ENCODE measurements at regions not wholly inside any gene's neighbourhood (a gene's known extent, or its start where the extent isn't known, plus 50 kb on each side); places are given as distances from the start of the nearest gene placed in this dataset.

- TF ChIP-seq TRIM28 (IDR thresholded peaks at IDR 0.05; ENCODE audit: borderline replicate concordance, low read length) (no peak), ZNF639 (tag by site-specific recombination; IDR thresholded peaks at IDR 0.05) (no peak), ZFP41 (tag by site-specific recombination; IDR thresholded peaks at IDR 0.05; ENCODE audit: borderline replicate concordance) (no peak), YY1 (tag by site-specific recombination; IDR thresholded peaks at IDR 0.05) (no peak)
Observed at GRCh38 chr20:12502443-12502842, 506.3 kb upstream of the SPTLC3 start (continued).

- no peak for TF ChIP-seq ZNF621 (tag by site-specific recombination; IDR thresholded peaks at IDR 0.05)
- Histone ChIP-seq H3K4me3 (ENCODE audit: low read depth, low read length) (no peak overlapping the region), H3K9me3 (ENCODE audit: control insufficient read depth, insufficient read depth, low read depth, low read length) (no peaks in the 10 kb centered on the region), H3K27ac (ENCODE audit: extremely low read depth, low read depth, low read length) (no peak overlapping the region), H3K4me1 (ENCODE audit: control insufficient read depth, insufficient read depth, low read length) (no peaks in the 10 kb centered on the region), H3K36me3 (ENCODE audit: control insufficient read depth in 2 of 2, insufficient read depth in 1 of 2, low read length in 2 of 2) (no peaks in the 10 kb centered on the region)
- POLR2A ChIA-PET: no interaction called here
- CTCF ChIA-PET: no interaction called here
Observed at GRCh38 chr20:12504779-12505178, 504.0 kb upstream of the SPTLC3 start.

- no peaks in the 10 kb centered on the region for H3K4me1 ChIP-seq (ENCODE audit: control insufficient read depth, insufficient read depth, low read length)
- no peak for TF ChIP-seq ZNF560 (tag by site-specific recombination; IDR thresholded peaks at IDR 0.05; ENCODE audit: borderline replicate concordance)
- TF ChIP-seq ATF2 (tag by site-specific recombination; IDR thresholded peaks at IDR 0.05; ENCODE audit: low read depth): 0 out of 2 replicates have a peak, but pooled peaks have one; percentile 11
- no peak for TF ChIP-seq ZBTB21 (tag by site-specific recombination; IDR thresholded peaks at IDR 0.05)
- no peaks in the 10 kb centered on the region for H3K9me3 ChIP-seq (ENCODE audit: control insufficient read depth, insufficient read depth, low read depth, low read length)
- POLR2A ChIA-PET: no interaction called here
- no peaks in the 10 kb centered on the region for H3K36me3 ChIP-seq (ENCODE audit: control insufficient read depth in 2 of 2, insufficient read depth in 1 of 2, low read length in 2 of 2)
- CTCF ChIA-PET: no interaction called here
- H3K4me3 ChIP-seq (ENCODE audit: low read depth, low read length): no peak overlapping the region
- H3K27ac ChIP-seq (ENCODE audit: extremely low read depth, low read depth, low read length): no peak overlapping the region
Observed at GRCh38 chr20:12511499-12511898, 497.3 kb upstream of the SPTLC3 start.

GRCh38 chr20:12512755-12513154, 496.0 kb upstream of the SPTLC3 start:
- POLR2A ChIA-PET: no interaction called here
- CTCF ChIA-PET: no interaction called here
- Histone ChIP-seq H3K27ac (ENCODE audit: extremely low read depth, low read depth, low read length) (no peak overlapping the region), H3K36me3 (ENCODE audit: control insufficient read depth in 2 of 2, insufficient read depth in 1 of 2, low read length in 2 of 2) (no peaks in the 10 kb centered on the region), H3K4me3 (ENCODE audit: low read depth, low read length) (no peak overlapping the region), H3K9me3 (ENCODE audit: control insufficient read depth, insufficient read depth, low read depth, low read length) (no peaks in the 10 kb centered on the region), H3K4me1 (ENCODE audit: control insufficient read depth, insufficient read depth, low read length) (no peaks in the 10 kb centered on the region)
- TF ChIP-seq GFI1B (tag by site-specific recombination; IDR thresholded peaks at IDR 0.05): no peak

GRCh38 chr20:12528104-12528503, 480.7 kb upstream of the SPTLC3 start:
- Histone ChIP-seq H3K27ac (ENCODE audit: extremely low read depth, low read depth, low read length) (no peak overlapping the region), H3K9me3 (ENCODE audit: control insufficient read depth, insufficient read depth, low read depth, low read length) (no peaks in the 10 kb centered on the region), H3K4me1 (ENCODE audit: control insufficient read depth, insufficient read depth, low read length) (no peaks in the 10 kb centered on the region), H3K36me3 (ENCODE audit: control insufficient read depth in 2 of 2, insufficient read depth in 1 of 2, low read length in 2 of 2) (no peaks in the 10 kb centered on the region), H3K4me3 (ENCODE audit: low read depth, low read length) (no peak overlapping the region)
- POLR2A ChIA-PET: no interaction called here
- CTCF ChIA-PET: no interaction called here
- TF ChIP-seq ZSCAN5A (tag by site-specific recombination; IDR thresholded peaks at IDR 0.05) (no peak), BCL6B (tag by site-specific recombination; IDR thresholded peaks at IDR 0.05) (no peak), ZNF248 (tag by site-specific recombination; IDR thresholded peaks at IDR 0.05) (no peak), ZBTB10 (tag by site-specific recombination; IDR thresholded peaks at IDR 0.05) (no peak), ZNF223 (tag by site-specific recombination; IDR thresholded peaks at IDR 0.05) (no peak), ZNF785 (tag by site-specific recombination; IDR thresholded peaks at IDR 0.05) (no peak), KLF10 (tag by site-specific recombination; IDR thresholded peaks at IDR 0.05) (no peak), ZNF624 (tag by site-specific recombination; IDR thresholded peaks at IDR 0.05) (no peak), ZNF548 (tag by site-specific recombination; IDR thresholded peaks at IDR 0.05) (no peak)
